ENCODE measurements at regions not wholly inside any gene's neighbourhood (a gene's known extent, or its start where the extent isn't known, plus 50 kb on each side); places are given as distances from the start of the nearest gene placed in this dataset.

DNA sequence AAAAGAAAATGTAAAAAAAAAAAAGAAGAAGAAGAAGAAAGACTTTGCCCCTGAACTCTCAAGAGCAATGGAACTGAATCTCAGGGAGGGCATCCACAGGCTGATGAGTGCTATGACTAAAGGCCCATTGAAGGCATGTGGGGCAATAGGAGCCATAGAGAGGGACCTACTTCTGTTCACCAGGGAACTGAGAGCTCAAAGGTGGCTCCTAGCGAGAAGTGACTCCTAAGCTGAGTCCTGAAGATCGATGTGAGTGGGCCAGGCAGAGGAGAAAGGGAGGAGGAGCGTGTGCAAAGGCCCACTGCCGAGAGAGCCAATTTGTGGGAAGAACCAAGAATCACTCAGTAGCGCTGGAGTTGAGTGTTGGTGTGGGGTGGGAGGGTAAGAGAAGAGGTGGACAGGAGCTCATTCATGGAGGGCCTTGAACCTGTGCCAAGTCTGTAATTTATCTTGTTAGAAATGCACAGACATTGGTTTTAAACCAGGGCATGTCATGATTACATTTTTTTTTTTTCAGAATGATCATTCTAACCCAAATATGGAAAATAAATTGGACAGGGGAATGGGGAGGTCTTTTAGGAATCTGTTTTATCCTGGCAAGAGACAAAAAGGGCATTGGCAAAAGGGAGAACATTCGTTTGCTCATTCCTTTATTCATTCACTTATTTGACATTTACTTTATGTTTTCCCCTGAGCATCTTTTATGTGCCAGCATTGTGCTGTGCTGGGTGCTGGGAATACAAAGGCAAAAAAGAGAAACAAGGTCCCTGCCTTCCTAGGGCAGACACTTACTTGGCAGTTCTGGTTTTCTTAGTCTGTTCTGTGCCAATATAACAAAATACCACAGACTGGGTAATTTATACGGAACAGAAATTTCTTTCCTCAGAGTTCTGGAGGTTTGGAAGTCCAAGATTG, 67.4 kb upstream of the DSP start:
- TF ChIP-seq, protein P1, sequence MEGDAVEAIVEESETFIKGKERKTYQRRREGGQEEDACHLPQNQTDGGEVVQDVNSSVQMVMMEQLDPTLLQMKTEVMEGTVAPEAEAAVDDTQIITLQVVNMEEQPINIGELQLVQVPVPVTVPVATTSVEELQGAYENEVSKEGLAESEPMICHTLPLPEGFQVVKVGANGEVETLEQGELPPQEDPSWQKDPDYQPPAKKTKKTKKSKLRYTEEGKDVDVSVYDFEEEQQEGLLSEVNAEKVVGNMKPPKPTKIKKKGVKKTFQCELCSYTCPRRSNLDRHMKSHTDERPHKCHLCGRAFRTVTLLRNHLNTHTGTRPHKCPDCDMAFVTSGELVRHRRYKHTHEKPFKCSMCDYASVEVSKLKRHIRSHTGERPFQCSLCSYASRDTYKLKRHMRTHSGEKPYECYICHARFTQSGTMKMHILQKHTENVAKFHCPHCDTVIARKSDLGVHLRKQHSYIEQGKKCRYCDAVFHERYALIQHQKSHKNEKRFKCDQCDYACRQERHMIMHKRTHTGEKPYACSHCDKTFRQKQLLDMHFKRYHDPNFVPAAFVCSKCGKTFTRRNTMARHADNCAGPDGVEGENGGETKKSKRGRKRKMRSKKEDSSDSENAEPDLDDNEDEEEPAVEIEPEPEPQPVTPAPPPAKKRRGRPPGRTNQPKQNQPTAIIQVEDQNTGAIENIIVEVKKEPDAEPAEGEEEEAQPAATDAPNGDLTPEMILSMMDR (IDR thresholded peaks at IDR 0.05) = no peak
- TF ChIP-seq EZH2 (IDR thresholded peaks at IDR 0.05; ENCODE audit: borderline replicate concordance, insufficient read depth, low read depth, low read length, poor library complexity, severe bottlenecking) = no peak
